T-helper 1 cell treated with Interleukin-12 subunit alpha and Interleukin-12 subunit beta and Interleukin-4 antibody, amounts not matched to agents 30 ng/mL and 1 ng/mL, for 36 hours (primary cell): ENCODE measurements at regions not wholly inside any gene's neighbourhood (a gene's known extent, or its start where the extent isn't known, plus 50 kb on each side); places are given as distances from the start of the nearest gene placed in this dataset.

ENCODE experiments used
- intact Hi-C: fragments of 100-400 bp; cut with micrococcal nuclease; formaldehyde crosslinking; loops from one replicate; pipeline ENCODE4 v1.15.1; 2024

DNA sequence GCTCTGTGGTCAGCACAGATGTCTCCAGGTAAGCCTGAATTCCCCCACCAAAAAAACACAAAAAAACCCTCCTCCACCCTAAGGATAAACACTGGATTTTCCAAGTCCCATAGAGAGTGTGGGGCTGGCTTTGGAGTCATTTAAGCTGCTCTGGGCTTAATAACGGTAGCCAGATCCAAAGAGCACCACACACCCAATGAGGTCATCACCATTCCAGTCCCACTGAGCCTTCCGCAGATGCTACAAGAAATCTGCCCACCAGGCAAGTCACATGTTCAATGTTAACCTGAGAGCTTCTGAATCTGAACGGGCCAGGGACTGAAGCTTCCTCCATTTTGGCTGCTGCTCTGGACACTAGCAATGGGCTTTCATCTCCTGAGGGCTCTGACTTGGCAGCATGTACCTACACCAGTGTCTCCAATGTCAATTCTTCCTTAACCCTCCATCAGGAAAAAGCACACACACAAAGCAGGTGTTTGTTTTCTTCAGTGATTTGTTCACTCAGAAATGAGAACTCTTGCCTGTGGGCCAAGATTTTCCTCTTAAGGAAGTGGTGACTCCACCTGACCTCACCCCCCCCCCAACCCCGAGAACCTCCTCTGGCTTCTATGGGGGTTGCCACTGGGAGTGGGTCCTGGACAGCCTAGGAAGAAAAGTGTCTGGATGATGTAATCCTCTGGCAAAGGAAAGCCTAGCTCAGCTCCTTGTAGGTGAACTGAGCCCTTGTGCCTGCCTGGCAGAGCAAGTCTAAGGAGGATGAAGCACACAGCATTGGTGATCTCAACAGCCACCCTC is 220.1 kb downstream of the FOXL1 start:
- intact Hi-C loops = no loop called here

DNA sequence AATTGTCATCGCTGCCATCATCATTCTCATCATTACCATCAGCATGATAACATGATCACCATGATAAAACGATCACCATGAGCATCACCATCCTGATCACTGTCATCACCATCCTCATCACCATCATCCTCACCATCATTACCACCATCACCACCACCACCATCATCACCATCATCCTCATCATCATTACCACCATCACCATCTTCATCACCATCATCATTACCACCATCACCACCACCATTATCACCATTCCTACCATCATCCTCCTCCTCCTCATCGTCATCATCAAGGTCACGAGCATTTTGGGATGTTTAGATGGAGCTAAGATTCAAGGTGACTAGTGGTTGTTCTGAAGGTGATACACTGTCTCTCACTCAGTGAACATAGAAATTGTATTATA is 221.0 kb downstream of the FOXL1 start:
- intact Hi-C loops = no loop called here

- intact Hi-C loops = no loop called here
Observed at GRCh38 chr16:86800894-86801293, 222.5 kb downstream of the FOXL1 start.

- intact Hi-C loops = no loop called here
Observed at GRCh38 chr16:86802013-86802412, 223.7 kb downstream of the FOXL1 start.

- intact Hi-C loops = no loop called here
Observed at GRCh38 chr16:86805188-86805587, 226.8 kb downstream of the FOXL1 start.

- intact Hi-C loops = no loop called here
Observed at GRCh38 chr16:86806181-86806837, 228.0 kb downstream of the FOXL1 start.

- intact Hi-C loops = no loop called here
Observed at GRCh38 chr16:86806838-86807351, 228.5 kb downstream of the FOXL1 start.

- intact Hi-C loops = no loop called here
Observed at GRCh38 chr16:86808863-86809444, 230.6 kb downstream of the FOXL1 start.

DNA sequence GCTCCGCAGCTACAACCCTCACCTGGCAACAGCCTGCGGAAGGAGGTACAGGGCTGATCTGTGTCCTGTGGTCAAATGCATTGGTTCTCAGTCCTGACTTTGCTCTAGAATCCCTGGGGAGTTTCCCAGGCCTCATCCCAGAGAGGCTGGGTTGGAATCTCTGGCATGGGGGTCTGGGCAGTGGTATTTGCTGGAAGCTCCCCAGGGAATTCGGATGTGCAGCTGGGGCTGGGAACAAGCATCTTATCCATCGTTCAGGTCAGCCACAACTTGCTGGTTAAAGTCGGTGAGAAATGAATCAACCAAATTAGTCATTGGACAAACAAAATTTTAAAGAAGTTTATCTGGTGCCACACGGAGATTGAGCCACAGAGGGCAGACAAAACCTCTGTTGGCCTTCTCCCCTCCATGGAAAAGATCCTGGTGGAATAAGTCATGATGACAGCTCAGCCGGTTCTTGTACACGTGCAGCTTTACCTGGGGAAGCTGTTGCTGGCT is 231.2 kb downstream of the FOXL1 start:
- intact Hi-C loops = no loop called here

GRCh38 chr16:86810062-86810461 is 231.7 kb downstream of the FOXL1 start:
- intact Hi-C loops = no loop called here

GRCh38 chr16:86812363-86812970 is 234.1 kb downstream of the FOXL1 start:
- intact Hi-C loops = no loop called here

DNA sequence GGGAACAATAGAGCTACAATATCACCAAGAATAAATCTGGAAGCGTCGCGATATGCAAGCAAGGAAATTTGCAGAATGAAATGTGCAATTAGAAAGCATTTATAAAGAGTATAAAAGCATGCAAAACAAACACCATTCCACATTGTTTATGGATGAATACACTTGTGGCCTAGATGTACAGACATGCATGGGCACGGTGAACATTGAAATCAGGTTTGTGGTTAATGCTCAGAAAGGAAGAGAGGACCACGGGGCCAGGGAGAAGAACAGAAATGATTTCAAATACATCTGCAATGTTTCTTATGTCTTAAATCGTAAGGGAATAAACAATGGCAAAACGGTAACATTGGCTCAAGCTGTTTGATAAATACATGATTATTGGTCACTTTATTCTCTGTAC is 235.9 kb downstream of the FOXL1 start:
- intact Hi-C loops = no loop called here

GRCh38 chr16:86816930-86817625 is 238.7 kb downstream of the FOXL1 start:
- intact Hi-C loops = no loop called here

- intact Hi-C loops = no loop called here
Observed at GRCh38 chr16:86818671-86819532, 240.6 kb downstream of the FOXL1 start.

DNA sequence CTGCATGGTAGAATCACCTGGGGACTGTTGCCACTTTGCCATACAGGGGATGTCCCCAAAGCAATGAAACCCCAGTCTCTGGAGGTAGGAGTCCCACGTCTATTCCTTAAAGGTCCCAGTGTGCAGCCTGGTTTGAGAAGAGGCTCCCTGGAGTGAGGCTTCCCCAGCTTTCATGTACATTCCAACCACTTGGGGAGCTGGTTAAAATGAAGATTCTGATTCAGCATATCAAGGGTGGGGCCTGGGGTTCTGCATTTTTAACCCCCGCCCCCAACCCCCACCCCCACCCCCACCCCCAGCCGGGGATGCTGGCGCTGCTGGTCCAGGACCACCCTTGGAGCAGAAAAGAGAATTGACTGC is 241.2 kb downstream of the FOXL1 start:
- intact Hi-C loops = no loop called here

DNA sequence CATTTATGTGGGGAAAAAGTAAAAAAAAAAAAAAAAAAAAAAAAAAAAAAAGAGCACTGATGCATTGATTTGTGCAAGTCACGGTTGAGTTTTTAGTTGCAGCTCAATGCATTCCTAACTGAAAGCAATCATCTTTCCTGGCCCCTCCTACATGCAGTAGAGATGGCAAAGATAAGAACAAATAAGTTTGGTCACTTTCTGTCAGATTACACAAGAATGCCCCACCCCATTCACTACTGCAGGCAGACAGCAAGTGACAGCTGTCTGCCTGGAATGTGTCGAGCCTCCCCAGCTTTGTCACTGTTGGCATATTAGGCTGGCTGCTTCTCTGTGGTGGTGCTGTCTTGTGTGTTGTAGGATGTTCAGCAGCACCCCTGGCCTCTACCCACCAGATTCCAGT is 243.5 kb downstream of the FOXL1 start:
- intact Hi-C loops = no loop called here

- intact Hi-C loops = no loop called here
Observed at GRCh38 chr16:86823125-86823524, 244.8 kb downstream of the FOXL1 start.

- intact Hi-C loops = no loop called here
Observed at GRCh38 chr16:86823888-86824671, 245.7 kb downstream of the FOXL1 start.

GRCh38 chr16:86824751-86825296 is 246.5 kb downstream of the FOXL1 start:
- intact Hi-C loops = no loop called here
